HG03571 (cell line): ENCODE measurements at regions not wholly inside any gene's neighbourhood (a gene's known extent, or its start where the extent isn't known, plus 50 kb on each side); places are given as distances from the start of the nearest gene placed in this dataset.

Source experiments
- ATAC-seq: cut with Tn5 transposase; IDR thresholded peaks from one replicate; pipeline ENCODE4 v1.9.1; 2021; ENCODE audit not compliant: unreplicated experiment

DNA sequence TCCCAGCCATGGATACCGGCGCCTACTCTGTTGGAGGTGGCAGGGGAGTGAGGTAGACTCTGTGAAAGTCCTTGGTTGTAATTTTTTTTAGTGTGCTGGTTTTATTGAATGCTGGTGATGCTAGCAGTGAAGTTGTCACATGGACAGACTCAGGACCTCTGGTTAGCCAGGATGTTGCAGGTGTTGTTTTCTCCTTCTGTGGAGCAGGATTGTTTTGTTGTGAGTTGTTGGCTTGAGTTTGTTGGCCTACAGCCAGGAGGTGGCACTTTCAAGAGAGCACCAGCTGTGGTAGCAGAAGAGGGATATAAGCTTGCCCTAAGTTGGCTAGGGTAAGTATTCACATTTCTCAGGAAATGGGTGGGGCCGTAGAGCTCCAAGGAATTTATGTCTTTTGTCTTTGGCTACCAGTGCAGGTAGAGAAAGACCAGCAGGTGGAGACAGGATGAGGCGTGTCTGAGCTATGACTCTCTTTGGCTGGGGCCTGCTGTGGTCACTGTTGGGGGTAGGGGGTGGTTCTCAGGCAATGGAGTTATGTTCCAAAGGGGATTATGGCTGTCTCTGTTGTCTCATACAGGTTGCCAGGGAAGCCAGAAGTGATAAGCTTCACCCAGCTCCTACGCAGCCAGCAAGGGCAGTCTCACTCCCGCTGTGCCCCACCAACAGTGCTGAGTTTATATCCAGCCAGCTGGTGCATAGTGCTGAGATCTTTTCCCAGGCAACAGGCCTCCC lies 248.7 kb downstream of the TAF11L14 start:
- no peak for ATAC-seq

DNA sequence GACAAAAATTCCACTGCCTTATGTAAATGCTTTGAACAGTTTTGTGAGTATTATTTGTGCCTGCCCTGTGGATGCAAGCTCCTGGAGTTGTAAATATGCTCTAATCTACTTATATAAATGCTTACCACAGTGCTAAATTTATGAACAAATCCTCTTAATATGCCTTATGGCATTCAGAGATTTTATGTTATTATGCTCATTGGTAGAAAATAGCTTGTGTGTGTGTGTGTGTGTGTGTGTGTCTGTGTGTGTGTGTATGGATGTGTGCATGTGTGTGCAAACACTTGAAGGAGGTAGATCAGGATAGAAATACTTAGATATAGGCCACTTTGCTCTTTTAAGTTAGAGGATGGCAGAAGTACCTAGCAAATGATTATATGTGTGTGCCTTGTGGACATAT lies 253.9 kb downstream of the TAF11L14 start:
- no peak for ATAC-seq

DNA sequence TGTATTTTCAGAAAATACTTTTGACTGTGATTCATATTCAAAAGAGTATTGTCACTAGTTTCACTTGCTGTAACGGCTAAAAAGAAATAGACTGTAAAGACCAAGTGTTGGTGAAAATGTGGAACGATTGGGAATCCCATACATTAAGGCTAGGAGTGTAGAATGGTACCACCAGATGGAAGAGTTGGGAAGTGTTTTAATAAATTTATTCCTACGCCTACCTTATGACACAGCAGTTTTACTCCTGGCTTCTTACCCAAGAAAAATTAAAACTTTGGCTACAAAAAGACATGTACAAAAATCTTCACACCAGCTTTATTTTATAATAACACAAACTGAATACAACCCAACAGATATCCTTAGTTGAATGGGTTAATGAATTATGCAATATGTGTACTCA lies 256.2 kb downstream of the TAF11L14 start:
- ATAC-seq, result no peak

DNA sequence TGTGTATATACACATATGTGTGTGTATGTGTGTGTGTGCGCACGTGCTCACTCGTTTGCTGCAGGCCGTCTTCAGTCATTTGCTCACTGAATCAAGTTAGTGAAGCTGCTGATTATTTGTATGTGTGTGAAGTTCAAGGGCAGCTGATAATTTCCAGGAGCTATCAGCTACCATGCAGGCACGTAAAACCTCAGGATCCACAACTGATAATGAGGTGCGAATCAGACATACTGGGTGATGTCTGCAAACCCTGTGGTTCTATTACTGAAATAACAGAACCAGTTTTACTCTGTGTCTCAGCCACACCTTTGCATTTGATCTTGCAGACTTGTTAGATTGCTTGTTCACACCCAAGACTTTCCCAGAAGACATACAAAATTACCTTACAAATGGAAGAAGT lies 257.6 kb downstream of the TAF11L14 start:
- no peak for ATAC-seq

DNA sequence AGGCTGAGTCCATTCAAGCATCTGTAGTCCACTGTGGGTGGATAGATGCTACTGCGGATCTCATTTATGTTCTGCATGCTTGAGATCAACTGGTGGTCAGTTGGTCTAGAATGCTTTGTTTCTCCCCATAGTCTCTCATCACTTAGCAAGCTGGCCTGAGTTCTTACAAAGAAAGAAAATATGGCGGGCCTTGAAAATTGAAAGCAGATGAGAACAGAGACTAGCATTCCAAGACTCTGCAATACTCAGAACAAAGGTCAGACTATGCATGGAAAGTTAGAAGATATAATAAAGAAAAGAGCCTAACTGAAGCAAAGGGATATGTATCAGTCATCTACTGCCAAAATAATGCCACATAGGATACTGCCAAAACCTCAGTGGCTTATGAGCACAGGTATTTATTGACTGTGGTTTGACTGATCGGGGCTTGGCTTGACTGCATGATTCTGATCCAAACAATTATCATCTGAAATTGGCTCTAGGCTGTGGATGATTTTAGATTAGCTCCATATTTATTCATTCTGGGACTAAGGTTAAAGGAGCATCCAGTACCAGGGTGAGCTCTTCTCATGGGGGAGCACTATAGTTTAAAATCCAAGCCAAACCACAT lies 258.9 kb downstream of the TAF11L14 start:
- ATAC-seq, result no peak

DNA sequence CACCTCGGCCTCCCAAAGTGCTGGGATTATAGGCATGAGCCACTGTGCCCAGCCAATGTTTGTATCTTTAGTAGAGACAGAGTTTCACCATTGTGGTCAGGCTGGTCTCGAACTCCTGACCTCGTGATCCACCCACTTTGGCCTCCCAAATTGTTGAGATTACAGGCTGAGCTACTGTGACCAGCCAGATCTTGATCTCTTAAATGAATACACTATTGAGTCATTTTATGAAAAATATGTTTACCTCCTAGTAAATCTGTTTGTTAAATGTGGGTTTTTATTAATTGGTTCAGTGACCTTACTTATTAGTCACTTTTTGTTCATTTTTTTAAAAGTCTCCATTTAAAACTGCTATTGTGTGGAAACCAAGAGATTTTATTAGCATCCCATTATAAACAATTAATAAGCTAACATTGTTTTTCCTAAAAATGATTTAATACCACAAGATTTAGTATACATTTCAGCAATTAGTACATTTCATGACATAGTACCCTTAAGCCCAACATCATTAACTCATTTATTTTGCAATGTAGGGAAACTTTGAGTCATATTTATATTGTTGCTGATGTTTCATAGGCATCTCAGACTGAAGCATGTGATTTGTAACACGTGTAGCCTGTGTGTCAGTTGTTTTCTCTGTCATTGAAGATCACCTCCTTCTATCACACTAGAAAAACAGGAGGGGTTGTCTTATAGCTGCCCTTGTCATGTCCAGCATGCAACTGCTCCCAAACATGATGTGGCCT lies 261.2 kb downstream of the TAF11L14 start:
- no peak for ATAC-seq

DNA sequence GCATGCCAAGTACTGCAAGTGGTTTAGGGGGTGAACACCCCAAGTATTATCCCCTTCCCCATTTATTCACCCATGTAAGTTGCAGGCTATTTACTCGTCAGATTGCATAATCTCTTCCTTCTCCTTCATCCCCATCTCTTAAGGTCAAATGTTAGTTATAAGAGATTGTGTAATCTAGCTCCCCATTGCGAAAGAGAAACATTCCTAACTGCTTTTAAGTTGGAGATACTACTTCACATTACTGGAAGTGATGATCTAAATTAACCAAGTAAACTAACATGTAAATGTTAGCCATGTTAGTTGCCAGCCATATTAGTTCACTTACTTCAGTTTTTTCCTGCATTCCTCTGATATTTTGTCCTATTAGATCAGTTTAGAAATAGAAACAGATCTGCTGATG lies 262.3 kb downstream of the TAF11L14 start:
- ATAC-seq, result no peak

DNA sequence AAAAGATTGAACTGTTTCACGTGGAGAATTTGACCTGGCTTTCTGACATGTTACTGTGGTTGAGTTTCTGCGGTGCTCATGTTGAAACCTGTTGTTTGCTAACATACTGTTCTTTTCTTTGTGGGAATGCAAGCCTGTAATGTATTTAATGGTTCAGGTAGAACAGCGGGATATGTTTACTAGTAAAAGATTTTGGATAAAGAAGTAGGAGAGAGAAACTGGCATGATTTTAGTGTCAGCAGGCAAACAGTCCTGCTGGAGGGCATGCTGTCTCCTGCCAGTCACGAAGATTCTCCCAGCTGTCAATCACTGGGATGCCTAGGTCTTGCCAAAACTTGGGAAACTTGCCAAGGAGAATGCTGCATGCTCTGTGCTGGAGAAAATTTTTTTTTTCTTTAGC lies 263.5 kb downstream of the TAF11L14 start:
- no peak for ATAC-seq

DNA sequence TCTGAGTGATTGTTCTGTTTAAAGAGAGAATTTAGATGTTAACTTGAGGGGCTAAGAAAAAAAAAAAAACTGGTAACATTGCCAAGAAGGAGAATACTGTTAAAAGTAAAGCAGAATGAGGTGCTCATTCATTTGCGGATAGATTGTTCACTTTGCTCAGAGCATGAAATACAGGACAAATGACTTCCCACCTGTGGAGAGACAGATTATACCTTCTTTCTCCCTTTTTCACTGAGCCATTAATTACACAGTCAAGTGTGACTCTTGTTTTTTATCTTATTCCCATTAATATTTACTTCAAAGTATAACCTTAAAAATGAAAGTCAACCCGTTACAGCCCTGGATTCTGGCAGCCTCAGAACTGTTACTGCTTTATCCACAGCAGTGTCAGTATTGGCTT lies 264.5 kb downstream of the TAF11L14 start:
- ATAC-seq, result no peak

DNA sequence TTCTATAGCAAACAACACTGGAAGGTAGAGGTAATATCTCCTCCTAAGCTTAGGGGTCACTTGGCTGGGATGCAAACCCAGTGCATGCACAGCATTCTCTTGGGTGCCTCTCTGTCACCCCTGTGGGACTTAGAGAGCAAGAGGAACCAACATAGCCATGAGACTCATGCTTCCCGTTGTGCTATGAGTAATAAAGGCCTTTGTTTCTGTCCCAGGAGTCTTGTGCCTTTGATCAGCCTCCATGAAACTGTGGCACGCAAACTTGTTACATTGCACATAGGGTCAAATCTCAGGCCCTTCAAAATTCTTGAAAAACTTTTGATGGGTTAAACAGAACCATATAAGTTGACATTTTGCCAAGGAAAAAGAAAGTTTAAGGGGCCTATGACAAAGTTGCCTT lies 272.8 kb downstream of the TAF11L14 start:
- ATAC-seq, result no peak

DNA sequence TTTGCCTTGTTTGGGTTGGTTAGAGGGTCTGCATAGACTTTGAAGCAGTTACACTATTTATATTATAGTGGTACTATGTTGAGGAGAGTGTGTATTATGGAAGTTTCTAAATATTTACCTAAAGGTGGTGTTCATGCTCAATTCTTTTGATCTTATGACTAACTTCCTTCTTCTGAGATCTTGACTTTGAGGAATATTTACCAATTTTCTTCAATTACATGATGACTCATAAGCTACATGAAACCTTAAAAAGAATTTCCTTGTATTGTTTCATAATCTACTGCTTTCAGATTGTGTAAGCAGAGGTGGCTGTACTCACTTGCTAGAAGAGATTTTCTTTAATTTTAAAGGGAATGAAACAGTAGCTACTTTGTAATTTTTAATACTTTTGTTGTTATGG lies 276.1 kb downstream of the TAF11L14 start:
- ATAC-seq, result no peak

DNA sequence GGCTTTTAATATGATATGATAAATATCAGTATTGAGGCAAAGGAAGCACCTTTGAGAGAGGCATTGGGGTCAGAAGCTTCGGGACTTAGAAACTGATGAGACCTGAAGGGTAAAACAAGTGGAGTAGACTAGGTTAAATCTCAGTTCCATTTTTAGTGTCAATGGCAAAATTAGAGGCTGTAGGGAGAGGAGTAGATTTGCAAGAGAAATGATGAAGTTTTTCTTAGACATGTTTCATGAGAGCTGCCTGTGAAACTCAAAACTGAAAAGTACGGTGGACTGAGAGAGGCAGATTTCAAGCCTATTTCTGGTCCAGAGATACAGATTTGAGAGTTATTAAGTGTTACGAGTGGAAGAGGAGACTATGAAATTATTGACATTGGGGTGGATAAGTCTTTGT lies 278.5 kb downstream of the TAF11L14 start:
- no peak for ATAC-seq

DNA sequence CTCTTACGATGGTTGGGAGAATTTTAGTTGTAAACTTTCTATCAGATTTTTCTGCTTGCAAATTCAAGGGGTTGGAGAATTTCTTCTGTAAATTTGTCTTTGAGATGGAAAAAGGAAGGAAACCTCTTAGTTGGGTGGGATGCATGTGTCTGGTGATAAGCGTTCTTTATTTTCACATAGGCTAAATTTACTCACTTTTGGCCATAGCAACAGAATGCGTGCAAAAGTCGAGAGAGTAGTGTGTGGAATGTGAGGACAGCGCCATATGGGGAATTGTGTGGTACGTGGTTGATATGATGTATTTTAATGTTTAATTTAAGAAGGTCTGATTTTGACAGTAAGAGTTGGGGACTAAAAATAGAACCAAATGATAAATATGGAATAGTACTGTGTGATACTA lies 282.2 kb downstream of the TAF11L14 start:
- ATAC-seq, result no peak

DNA sequence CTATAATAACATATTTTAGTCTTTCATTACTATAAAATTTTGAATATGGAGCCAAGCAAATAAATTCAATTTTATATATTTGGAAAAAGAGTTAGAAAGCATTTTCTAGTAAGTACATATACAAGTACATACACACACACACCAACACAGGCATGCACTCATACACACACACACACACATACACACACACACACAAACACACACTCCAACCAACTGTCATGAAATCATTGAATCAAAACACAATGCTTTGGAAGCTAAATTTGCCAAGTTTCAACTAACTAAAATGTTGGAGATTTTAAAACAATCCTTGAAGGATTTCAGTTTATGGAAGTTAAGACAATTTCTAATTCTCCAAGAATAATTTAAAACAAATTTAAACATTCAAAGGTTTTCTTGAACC lies 283.2 kb downstream of the TAF11L14 start:
- ATAC-seq, result no peak

DNA sequence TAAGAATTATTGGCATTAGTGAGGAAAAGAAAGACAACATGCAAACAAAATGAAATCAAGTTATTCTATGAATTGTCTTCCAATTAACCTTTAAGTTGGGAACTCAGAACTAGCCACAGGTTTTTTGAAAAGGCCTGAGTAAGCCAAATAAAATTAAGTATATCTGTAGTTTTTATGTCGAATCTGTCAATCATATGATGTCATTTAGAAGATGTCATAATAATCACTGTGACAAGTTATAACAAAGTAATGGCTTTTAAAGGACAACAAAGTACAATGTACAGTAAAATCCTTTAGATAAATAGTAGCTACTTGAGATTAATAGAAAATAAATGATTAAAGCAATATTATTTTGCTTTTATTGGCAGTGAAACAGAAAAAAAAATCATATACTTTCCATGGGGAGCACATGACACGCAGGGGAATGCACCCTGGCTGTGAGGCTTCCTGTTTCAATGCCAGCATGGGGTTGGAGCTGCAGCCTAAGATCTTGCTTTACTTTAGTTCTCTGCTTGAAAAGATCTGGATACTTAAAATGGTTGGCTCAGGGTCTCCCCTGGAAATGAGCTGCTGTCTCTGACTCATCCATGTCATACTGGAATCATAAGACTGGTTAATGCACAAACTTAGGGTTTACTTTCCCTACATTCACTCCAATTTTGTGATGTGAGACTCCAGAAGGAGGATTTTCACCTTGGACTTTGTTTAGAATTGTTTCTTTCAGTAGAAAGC lies 284.3 kb downstream of the TAF11L14 start:
- ATAC-seq, result no peak

DNA sequence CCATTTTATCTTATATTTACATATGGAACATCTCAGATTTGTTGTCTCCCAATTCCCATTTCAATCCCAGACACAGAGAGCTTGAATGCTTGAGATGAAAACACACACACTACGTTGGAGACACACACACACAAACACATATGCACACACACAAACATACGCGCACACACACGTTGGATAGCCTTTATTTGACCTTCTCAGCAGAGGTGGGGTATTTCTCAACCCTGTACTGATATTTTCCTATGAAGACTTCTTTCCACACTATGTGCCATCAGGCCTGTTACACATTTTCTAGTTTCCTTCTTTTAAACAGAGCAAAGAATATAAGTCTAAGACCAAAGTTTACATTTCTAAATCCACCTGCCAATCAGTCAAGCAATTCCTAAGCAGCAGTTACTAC lies 291.0 kb downstream of the TAF11L14 start:
- ATAC-seq, result no peak

DNA sequence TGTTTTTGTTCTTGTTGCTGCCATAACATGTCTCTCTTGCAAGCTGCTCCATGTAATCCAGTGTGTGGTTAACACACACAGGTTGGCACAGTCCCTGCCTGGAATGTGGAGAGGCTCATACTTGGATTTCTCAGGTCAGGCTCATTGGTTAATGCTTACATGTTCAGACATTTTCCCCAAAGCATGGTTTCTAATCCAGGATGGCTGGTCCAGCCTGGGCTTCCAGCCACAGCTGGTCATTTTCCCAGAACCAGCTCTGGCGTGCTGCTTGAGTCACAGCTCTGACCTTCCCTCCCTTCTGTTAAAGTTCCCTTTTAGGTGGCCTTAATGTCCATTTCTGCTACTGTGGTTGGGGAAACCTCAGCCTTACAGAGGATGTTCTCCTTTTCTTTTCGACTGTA lies 294.3 kb downstream of the TAF11L14 start:
- ATAC-seq, result no peak

DNA sequence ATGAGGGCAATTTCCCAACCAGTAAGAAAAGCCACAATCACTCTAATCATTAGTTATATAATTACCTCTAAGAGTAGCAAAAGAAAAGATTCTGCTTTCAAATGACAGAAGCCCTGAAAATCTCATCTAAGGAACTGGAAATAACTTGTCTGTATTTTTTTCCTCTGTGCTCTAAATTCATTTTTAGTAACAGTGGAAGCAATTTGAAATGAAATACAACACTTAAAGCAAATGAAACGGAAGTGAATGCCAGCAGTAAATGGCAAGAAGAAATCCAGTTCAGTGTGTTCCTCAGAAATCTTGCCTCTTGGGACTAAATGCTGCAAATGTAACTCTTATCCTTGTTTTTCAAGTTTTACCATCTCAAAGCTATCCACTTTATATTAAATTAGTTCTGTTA lies 294.9 kb downstream of the TAF11L14 start:
- ATAC-seq, result no peak

DNA sequence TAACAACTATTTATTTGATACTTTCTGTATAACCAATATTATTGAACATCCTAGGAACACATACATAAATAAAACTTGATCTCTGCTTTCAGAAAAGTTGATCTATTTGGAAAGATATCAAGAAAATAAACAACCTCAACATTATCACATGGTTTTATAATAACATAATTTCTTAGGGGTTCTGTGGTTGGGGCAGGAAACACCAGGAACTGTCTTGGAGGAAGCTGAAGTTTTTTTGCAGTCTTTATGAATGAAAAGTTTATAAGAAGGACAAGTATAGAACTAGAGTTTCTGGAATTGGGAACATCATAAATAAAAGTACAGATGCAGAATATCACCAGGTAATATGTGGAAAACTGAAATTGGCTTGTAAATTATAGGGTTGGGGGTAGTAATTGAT lies 296.1 kb downstream of the TAF11L14 start:
- ATAC-seq, result no peak

DNA sequence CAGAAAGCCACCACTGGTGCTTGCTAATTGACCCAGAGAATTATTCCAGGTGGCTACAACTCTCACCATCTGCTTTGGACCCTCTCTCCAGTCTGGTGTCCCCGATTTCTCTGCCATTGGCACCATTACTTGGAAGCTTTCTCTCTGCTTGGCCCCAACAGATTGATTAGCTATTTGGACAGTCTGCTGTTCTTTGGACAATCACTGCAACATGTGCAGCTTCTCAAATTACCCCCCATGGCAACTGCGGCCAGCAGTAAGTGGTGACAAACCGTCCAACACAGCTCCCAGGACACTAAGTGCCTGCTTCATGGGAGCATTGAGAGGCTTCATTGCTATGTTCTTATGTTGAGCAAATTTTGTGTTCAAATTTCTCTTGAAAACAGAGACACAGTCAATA lies 309.8 kb downstream of the TAF11L14 start:
- no peak for ATAC-seq

DNA sequence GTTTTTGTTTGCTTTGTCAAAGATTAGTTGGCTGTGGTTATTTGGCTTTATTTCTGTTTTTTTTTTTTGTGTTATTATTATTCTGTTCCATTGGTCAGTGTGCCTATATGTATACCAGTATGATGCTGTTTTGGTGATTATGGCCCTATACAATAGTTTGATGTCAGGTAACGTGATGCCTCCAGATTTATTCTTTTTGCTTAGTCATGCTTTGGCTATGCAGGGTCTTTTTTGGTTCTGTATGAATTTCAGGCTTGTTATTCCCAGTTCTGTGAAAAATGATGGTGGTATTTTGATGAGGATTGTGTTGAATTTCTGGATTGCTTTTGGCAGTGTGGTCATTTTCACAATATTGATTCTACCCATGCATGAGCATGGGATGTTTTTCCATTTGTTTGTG lies 312.8 kb downstream of the TAF11L14 start:
- ATAC-seq, result no peak
